ENCODE measurements at regions not wholly inside any gene's neighbourhood (a gene's known extent, or its start where the extent isn't known, plus 50 kb on each side); places are given as distances from the start of the nearest gene placed in this dataset.

DNA sequence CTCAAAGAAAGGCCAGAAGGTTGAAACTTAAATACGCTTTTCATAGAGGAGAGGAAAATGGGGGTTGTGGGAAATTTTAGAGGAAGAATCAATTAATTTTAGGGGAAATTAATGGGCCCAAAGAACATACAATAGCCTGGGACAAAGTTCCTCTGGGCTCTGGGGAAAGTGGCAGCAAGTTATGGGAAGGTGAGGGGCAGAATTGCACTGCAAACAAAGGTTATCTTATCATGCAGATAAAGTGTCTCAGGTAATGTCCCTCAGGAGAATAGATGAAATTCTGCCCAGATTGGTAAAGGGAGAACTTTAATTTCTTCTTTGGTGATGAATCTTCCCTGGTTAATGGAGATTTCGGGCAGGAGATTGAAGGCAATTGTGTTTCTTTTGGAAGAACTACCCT lies 326.1 kb upstream of the SLC24A2 start:
- DNase-seq (ENCODE audit: low spot score), result no peak

DNA sequence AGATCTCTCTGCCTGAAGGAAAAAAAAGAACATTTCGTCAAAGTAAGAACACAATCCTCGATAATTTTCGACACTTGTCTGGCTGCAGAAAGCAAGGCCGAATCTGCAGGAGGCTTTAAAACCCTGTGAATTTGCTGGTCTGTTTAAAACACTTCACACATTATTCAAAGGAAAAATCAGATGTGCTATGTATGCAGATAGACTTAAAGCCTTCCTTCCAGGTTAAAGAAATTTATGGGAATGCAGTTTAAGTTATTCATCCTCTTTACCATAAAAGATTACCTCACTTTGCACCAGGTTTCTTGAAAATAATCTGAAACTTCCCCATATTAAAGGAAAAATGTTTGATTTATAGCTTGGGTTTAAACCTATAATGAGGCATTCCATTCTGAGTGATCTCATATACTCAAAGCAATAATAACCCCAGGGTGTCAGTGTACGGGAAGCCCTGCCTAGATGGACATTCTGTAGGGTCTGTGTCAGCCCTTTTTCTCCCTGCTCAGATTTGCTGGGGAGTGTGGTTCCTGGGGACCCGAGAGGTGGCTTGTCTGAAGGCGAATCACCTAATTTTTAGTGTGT lies 323.5 kb upstream of the SLC24A2 start:
- DNase-seq (ENCODE audit: low spot score), result no peak

DNA sequence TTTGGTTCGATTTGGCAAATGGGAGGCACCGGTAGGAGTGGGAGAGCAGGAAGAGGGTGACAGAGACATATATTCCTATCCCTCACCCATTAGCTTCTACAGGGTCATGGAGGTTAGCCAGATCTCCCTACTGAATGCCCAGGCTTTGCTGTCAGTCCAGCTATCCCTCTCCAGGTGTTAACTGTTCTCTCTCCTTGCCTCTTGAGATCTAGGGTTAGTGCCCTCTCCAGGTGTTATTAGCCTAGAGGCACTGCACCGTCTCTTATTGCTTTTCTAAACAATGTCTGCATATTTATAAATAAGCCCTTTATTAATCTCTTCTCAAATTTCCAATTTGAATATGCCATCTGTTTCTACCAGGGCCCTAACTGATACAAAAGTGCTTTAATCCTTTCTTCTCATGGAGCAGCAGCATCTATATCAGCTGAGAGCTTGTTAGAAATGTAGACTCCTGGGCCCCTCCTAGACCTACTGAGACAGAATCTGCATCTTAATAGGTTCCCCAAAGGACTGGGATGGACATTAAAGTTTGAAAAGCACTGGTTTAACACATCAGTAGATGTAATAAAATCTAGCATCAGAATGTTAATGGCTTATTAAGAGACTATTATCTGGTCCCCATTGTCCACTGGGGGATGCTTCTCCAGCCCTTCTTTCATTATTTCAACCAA lies 322.5 kb upstream of the SLC24A2 start:
- no peak for DNase-seq (ENCODE audit: low spot score)

DNA sequence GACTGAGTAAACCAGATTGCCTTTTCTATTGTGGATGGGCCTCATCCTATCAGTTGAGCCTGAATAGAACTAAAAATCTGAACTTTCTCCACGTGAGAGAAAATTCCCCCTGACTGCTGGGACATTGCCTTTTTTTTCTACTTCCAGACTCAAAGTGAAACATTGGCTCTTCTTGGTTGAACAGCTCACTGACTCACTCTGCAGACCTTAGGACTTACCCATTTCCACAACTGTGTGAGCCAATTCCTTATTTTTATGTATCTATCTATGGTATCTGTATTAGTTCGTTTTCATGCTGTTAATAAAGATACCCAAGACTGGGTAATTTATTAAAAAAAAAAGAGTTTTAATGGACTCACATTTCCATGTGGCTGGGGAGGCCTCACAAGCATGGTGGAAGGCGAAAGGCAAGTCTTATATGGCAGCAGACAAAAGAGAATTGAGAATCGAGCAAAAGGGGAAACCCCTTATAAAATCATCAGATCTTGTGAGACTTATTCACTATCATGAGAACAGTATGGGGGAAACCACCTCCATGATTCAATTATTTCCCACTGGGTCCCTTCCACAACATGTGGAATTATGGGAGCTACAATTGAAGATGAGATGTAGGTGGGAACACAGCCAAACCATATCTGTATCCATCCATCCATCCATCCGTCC lies 306.7 kb upstream of the SLC24A2 start:
- DNase-seq (ENCODE audit: low spot score), result no peak

DNA sequence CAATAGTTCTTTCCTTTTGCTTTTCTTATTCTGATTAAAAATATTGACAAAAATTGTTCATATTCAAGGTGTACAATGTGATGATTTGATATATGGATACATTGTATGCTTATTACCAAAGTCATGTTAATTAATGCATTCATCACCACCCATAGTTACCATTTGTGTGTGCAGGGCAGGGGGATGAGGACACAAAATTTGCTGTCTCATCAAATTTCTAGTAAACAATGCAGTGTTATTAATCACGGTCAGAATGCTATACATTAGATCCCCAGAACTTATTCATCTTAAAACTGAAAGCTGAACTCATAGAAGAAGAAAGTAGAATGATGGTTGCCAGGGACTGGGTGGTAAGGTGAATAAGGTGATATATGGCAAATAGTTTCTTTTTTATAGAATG lies 303.7 kb upstream of the SLC24A2 start:
- DNase-seq (ENCODE audit: low spot score), result no peak

DNA sequence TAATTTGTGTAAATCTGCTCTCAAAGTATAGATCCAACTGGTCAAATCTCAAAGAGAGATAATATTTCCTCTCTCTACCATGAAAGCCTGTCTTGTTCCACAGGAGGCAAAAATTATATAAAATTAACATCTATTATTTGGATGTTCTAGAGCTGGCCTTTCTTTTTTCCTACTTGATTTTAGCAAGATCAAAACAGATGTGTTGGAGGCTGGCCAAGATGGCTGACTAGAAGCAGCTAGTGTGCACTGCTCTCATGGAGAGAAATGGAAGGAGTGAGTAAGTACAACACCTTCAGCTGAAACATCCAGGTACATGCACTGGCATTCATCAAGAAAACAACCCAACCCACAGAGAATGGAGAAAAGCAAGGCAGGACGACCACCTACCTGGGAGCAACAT lies 298.6 kb upstream of the SLC24A2 start:
- no peak for DNase-seq (ENCODE audit: low spot score)

DNA sequence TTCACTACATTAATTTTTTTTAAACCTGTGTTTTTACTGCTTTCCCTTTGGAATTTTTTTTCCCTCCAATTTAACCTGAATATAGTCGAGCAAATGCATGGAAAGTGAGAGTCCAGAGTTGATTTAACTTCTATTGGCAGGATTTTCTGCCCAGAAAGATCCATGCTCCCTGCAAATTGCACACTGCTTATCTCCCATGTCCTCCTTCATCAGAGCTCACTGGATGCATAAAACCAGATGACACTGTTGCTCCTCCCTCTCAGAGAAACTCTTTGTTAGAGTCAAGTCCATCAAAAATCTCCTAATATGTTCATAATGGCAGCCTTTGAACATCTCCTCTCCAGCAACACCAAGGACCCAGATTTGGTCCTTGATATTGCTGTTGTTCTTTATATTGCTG lies 297.0 kb upstream of the SLC24A2 start:
- no peak for DNase-seq (ENCODE audit: low spot score)

DNA sequence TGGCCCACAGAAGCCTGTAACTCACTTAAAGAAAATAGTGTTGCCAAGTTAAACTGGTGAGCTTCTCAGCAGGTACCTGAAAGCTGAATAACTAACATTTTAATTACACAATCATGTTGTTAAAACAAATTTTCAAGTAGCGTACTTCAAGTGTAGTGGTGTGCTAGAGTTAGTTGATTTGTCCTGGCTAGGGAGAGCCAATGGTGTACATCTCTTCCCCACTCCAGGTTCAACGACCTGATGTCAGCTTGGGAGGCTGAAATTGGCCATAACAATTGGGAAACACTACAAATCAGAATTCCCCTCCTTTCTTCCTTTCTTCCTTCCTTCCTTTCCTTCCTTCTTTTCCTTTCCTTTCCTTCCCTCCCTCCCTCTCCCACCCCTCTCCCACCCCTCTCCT lies 295.3 kb upstream of the SLC24A2 start:
- DNase-seq (ENCODE audit: low spot score), result no peak

DNA sequence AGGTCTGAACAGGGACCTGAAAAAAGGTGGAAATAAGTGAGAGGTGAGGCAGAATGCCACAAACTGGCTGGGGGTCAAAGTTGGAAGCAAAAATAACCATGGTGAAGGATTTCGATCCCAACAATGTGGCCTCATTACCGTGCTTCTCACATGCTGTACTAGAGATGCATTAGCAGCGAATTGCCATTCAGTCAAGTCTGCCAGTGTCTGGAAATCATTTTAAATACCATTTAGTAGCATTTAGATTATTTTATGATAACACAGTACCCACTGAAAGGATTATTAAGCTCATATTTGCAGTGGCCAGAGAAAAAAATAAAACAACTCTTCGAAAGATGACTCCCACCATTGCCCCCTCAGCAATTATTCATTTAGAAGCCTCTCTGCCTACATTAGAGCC lies 294.6 kb upstream of the SLC24A2 start:
- no peak for DNase-seq (ENCODE audit: low spot score)

DNA sequence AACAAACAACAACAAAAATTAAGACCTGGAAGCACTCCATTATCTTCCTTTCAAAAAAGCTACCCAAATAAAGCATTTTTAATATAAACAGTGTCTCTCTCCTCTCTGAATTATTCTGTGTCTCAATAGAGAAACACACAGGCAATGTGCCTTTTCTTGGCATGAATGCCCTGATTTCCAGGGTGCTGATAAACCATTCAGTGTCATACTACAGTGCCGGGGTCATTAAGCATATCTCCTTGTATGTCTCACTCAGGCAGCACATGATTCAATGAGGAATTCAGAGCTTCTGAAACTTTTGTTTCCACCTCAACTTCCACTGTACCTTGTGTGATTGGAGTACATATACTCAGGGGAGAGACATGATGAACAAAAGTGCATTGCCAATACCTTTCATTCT lies 294.0 kb upstream of the SLC24A2 start:
- DNase-seq (ENCODE audit: low spot score), result no peak

DNA sequence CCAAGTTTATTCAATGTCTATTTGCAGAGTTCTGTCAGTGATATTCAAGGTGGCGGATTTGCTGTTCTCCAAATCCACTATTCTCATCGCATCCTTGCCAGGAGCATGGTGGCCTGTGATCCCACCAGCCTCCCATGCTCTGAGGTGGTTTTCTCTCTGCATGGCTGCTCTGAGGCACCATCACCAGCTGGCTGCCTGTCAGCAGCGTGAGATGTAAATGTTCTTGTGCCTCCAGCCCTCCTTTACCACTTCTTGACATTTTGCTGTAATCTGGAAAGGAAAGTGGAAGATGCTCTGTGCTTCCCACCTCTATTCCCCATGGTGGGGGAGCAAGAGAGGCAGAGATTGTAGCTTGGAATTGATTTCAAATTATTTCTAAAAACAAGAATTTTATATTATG lies 293.6 kb upstream of the SLC24A2 start:
- no peak for DNase-seq (ENCODE audit: low spot score)

DNA sequence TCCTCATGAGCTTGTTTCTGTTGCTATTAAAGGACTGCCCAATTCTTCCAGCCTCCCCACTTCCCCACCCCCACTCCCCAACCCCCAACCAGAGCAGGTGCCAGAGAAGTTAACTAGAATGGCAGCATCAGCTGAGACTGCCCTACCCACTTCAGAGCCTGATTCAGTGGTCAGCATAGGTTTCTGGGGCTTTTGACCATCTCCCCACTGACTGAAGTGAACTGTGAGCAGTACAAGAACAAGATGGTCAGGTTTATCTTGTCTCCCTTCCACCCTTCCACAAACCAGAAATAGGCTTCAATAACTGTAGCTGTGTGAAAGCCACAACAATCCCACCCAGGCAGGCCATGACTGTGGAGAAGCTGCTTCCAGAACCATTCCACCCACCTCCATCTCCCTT lies 289.4 kb upstream of the SLC24A2 start:
- no peak for DNase-seq (ENCODE audit: low spot score)

DNA sequence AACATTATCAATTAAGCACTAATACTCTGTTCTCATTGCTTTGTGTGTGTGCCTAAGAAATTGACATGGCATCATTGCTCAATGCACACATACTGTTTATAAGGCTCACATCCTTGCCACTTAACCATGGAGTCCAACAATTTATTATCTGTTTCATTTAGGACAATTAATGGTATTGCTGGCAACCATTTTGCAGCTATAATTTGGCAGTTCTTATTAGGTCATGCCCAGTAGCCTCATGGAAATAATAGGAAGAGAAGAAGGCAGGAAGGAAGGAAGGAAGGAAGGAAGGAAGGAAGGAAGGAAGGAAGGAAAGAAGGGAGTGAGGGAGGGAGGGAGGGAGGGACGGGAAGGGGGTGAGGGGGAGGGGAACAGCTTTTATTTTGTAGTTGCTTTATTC lies 285.5 kb upstream of the SLC24A2 start:
- DNase-seq (ENCODE audit: low spot score), result no peak

DNA sequence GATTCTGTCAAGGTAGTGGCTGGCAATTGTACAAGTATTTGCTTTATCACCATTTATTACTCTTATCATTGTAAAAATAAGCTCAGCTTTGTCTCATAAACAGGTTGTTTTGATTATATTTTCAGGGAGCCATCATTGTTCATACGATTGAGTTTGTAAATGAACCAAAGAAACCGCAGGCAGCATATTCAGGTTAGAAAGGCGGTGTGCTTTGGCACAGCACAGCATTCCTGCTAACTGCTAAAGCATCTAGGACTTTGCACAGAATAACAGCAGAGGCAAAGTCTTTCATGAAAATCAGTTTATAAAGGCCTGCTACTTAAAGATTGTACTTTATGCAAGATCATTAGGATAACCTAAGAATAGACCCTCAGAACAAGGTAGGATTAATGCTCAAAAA lies 281.5 kb upstream of the SLC24A2 start:
- DNase-seq (ENCODE audit: low spot score), result no peak

DNA sequence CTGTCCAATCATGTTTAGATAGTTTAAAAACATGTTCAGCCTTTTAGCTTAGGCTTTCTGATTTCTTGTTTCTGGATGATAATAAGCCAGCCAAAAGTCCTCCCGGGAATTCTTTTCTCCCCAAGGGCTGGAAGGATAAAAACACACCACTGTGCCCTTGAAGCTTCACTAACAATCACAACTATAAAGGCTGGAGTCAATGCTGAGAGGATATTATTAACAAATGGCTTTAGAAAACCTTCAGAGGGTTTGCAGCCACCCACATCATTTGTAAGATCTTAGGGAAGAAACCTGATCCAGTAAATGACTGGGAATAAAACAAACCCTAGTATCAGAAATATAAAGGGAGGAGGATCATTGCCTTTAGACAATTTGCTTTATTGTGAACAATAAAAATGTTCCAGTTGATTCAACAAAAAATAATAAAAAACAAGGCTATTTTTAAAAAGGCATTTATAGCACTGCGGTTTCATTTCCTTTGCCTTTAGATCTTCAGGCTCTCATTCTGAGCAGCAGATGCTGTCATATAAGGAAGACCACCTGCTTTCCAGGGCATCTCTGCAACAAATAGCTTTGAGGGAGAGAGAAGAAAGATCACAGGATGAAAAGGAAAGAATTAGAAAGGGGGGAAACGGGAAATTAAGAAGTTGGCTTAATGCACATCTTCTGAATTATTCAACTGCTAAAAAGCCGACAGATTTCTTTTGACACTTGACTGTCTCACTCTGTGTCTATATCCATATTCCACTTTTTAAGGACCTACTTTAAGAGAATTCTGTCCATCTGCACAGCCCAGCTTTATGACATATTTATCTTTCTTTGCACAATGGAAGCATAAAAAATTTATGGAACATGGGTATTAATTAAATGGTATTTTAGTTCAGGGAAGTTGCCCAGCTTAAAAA lies 277.2 kb upstream of the SLC24A2 start:
- no peak for DNase-seq (ENCODE audit: low spot score)

DNA sequence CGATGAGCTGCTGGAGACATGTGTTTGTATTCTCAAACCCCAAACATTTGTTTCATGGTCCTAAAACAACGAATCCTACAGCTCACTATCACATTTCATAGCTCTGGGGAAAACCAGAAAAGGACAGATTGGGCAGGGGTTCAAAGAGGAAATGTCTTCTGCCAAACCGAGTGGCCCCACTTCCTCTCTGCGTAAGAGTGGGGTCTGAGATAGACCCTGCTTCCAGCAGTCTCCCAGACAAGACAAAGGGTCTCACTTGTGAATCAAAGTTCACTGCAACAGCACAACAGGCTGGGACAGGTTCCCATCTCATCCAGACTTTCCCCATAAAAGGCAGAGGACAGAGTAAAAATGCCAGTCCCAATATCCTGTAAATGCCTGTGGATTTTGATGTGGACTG lies 276.2 kb upstream of the SLC24A2 start:
- DNase-seq (ENCODE audit: low spot score), result no peak

DNA sequence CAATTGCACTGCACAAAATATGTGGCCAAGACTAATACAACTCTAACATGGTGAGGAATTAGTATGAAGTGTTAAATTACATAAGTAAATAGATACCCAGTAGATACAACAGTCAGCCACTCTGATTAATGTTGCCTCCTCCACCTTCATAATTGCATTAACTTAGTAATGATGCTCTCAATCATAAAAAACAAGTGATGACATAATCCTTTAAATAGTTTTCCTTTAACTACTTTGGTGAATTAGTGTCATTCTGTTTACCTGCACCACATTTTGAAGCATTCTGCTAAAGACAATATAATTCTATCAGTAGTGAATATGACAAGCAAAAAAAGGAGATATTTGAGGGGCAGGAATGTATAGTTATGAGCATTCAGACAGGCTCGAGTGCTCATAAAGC lies 265.9 kb upstream of the SLC24A2 start:
- DNase-seq (ENCODE audit: low spot score), result no peak

DNA sequence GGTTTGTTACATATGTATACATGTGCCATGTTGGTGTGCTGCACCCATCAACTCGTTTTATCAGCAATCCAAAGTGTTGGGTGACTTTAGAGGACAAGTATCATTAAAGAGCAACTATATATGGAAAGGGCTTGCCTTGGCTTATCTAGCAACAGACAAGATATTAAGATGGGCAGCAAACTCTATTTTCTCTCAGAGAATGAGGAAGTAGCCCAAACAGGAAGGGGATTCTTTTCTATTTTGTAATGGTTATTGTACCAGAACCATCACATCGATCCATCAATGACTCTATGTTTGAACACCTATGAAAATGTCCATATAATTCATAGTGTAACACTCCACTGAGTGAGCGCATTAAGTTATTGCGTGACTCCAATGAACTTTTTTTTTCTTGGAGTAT lies 260.1 kb upstream of the SLC24A2 start:
- DNase-seq (ENCODE audit: low spot score), result no peak

DNA sequence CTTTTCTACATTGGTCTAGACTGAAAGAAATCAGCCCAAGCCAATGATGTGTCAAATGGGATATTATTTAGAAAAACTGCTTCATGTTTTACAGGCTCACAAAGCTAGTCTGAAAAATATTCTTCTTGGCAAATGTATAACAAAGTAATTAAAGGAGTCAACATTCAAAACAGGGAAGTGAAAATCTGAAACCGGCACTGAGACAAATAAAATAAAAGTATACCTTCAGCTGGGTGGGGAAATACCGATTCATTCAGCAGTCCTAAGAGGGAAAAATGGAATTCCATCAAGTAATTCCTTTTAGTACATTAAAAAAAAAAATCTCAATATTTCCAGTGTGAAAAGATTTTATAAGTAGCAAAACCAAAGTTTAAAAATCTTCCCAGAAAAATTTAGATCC lies 259.6 kb upstream of the SLC24A2 start:
- no peak for DNase-seq (ENCODE audit: low spot score)

DNA sequence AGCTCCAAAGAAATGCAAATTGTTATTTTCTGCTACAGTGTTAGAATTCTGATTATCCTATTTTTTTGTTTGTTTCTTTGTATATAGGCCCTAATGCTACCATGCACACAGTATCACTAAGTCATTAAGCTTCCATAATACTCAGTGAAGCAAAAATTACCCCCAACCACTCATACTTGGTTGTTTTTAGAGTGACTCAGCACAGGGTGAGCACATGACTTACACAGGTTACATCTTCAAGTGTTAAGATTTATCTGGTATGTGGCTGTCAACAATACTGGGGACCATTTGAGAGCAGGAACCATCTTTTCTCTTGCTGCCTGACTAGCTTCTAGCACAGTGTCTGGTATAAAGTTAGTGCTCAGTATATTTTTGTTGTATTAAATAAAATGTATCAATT lies 255.8 kb upstream of the SLC24A2 start:
- DNase-seq (ENCODE audit: low spot score), result no peak

DNA sequence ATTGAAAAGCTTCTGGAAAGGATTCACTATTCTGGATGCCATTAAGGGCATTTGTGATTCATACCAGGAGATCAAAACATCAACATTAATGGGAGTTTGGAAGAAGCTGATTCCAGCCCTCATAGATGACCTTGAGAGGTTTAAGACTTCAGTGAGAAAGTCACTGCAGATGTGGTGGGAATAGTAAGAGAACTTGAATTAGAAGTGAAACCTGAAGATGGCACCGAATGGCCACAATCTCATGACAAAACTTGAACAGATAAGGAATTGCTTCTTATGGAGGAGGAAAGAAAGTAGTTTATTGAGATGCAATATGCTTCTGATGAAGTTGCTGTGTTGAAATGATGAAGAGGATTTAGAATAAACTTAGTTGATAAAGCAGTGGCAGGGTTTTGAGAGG lies 254.6 kb upstream of the SLC24A2 start:
- DNase-seq (ENCODE audit: low spot score), result no peak

DNA sequence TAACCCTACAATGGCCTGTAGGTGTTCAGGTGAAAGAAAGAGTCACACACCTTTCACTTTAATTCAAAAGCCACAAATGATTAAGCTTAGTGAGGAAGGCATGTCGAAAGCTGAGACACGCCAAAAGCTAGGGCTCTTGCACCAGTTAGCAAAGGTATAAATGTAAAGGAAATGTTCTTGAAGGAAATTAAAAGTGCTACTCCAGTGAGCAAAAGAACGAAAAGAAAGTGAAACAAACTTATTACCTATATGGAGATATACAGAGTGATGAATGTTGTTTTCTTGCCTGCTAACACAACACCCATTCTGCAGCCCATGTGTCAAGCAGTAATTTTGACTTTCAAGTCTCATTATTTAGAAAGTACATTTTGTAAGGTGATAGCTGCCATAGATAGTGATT lies 254.2 kb upstream of the SLC24A2 start:
- no peak for DNase-seq (ENCODE audit: low spot score)
